KMS-11 (cell line): ENCODE measurements at regions not wholly inside any gene's neighbourhood (a gene's known extent, or its start where the extent isn't known, plus 50 kb on each side); places are given as distances from the start of the nearest gene placed in this dataset.

Experiments
- H2AFZ ChIP-seq: fragments of 200-600 bp; sonication (generic); 2 replicates; pipeline ENCODE4 v1.6.1; 2016; ENCODE audit warnings: antibody characterized with exemption, mixed run types, low read depth
- H3K27ac ChIP-seq: fragments of 200-600 bp; sonication (generic); 2 replicates; pipeline ENCODE4 v1.6.1; 2016; ENCODE audit warnings: mild to moderate bottlenecking, mixed run types
- H3K27me3 ChIP-seq: fragments of 200-600 bp; sonication (generic); 2 replicates; pipeline ENCODE4 v1.6.1; 2017; ENCODE audit warnings: mild to moderate bottlenecking, low read depth, mixed run types, moderate library complexity; ENCODE audit not compliant: insufficient read depth
- H3K36me3 ChIP-seq: fragments of 200-600 bp; sonication (generic); 2 replicates; pipeline ENCODE4 v1.6.1; 2017; ENCODE audit warnings: mild to moderate bottlenecking, mixed run types; ENCODE audit not compliant: insufficient read depth
- H3K4me1 ChIP-seq: fragments of 200-600 bp; sonication (generic); 2 replicates; pipeline ENCODE4 v1.6.1; 2016; ENCODE audit warnings: mild to moderate bottlenecking, low read depth, mixed run types; ENCODE audit not compliant: poor library complexity, severe bottlenecking
- H3K4me2 ChIP-seq: fragments of 200-600 bp; sonication (generic); 2 replicates; pipeline ENCODE4 v1.7.0; 2016; ENCODE audit warnings: mild to moderate bottlenecking, mixed run types
- H3K4me3 ChIP-seq: fragments of 200-600 bp; sonication (generic); IDR thresholded peaks from 2 replicates; pipeline ENCODE4 v1.6.1; 2017; ENCODE audit warnings: low read depth, low read length, mixed read lengths; ENCODE audit not compliant: insufficient read depth
- H3K79me2 ChIP-seq: fragments of 200-600 bp; sonication (generic); 2 replicates; pipeline ENCODE4 v1.6.1; 2016; ENCODE audit warnings: low read depth, mixed run types; ENCODE audit not compliant: insufficient read depth
- H3K9ac ChIP-seq: fragments of 200-600 bp; sonication (generic); 2 replicates; pipeline ENCODE4 v1.6.1; 2016; ENCODE audit warnings: mild to moderate bottlenecking, mixed run types
- H4K20me1 ChIP-seq: fragments of 200-600 bp; sonication (generic); 2 replicates; pipeline ENCODE4 v1.6.1; 2016; ENCODE audit warnings: mild to moderate bottlenecking, mixed run types; ENCODE audit not compliant: insufficient read depth
- TF ChIP-seq, protein P1 (sequence below): fragments of 200-600 bp; sonication (generic); conservative IDR thresholded peaks from 2 replicates; pipeline ENCODE4 v1.6.1; 2017; ENCODE audit warnings: low read depth, mild to moderate bottlenecking, antibody characterized with exemption, low read length, moderate library complexity, mixed read lengths

DNA sequence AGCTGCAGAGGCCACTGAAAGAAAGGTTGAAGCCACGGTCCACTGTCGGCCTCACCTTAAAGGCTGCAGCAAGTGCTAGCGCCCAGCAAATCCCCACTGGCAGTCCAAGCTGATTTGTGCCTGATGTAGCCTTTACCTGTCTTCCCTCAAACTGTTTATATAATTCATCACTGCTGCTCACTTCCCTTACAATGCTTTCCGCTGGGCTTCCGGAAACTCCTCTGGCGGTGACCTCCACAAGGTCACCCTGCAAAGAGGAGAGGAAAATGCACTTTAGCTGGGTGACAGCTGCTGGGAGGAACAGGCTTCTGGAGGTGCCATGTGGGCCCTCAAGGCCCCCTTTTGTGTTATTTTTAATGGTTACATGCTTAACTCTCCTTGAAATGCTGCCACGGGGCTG, 126.2 kb downstream of the CMPK2 start:
- Histone ChIP-seq H3K27me3 (no peaks in the 10 kb centered on the region), H3K4me3 (no peak overlapping the region), H4K20me1 (no peaks in the 10 kb centered on the region), H3K27ac (no peak overlapping the region), H3K4me2 (no peak overlapping the region), H3K9ac (no peak overlapping the region), H3K4me1 (no peaks in the 10 kb centered on the region), H2AFZ (no peak overlapping the region), H3K79me2 (no peaks in the 10 kb centered on the region), H3K36me3 (no peaks in the 10 kb centered on the region)
- TF ChIP-seq, protein P1, sequence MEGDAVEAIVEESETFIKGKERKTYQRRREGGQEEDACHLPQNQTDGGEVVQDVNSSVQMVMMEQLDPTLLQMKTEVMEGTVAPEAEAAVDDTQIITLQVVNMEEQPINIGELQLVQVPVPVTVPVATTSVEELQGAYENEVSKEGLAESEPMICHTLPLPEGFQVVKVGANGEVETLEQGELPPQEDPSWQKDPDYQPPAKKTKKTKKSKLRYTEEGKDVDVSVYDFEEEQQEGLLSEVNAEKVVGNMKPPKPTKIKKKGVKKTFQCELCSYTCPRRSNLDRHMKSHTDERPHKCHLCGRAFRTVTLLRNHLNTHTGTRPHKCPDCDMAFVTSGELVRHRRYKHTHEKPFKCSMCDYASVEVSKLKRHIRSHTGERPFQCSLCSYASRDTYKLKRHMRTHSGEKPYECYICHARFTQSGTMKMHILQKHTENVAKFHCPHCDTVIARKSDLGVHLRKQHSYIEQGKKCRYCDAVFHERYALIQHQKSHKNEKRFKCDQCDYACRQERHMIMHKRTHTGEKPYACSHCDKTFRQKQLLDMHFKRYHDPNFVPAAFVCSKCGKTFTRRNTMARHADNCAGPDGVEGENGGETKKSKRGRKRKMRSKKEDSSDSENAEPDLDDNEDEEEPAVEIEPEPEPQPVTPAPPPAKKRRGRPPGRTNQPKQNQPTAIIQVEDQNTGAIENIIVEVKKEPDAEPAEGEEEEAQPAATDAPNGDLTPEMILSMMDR = no peak

DNA sequence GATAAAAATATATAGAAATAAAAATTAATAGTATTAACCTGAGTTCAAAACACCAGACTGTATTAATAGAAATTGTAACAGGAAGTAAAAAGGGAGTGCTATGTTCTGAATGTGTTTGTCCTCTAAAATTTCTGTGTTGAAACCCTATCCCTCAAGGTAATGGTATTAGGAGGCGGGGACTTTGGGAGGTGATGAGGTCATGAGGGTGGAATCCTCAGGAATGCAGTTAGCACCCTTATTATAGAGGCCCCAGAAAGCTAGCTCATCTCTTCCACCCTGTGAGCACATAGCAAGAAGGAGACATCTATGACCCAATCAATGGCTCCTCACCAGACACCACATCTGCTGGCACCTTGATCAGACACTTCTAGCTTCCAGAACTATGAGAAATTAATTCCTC, 124.5 kb downstream of the CMPK2 start:
- no peaks in the 10 kb centered on the region for H3K27me3 ChIP-seq
- H3K27ac ChIP-seq = no peak overlapping the region
- no peaks in the 10 kb centered on the region for H4K20me1 ChIP-seq
- H3K4me2 ChIP-seq = no peak overlapping the region
- no peaks in the 10 kb centered on the region for H3K36me3 ChIP-seq
- no peak overlapping the region for H3K4me3 ChIP-seq
- no peak overlapping the region for H3K9ac ChIP-seq
- no peaks in the 10 kb centered on the region for H3K79me2 ChIP-seq
- H3K4me1 ChIP-seq = no peaks in the 10 kb centered on the region
- no peak overlapping the region for H2AFZ ChIP-seq
- TF ChIP-seq, protein P1 = no peak

DNA sequence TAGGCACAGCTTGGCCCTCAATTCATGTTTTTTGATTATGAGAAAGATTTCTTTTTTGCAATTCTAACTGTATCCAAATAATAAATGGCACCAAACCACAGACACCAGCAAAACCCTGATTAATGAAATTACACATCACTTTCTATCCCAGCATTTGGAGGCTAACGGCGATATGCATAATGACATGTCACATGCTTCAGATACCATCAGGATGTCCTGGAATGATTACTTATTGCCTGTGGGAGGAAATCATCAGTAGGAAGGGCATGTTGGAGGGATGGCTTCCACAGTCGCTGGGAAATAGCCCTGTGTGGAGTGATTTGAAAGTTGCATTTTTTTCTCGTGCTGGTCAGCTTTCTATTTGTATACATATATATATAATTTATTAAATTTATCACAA, 121.7 kb downstream of the CMPK2 start:
- no peak overlapping the region for H3K27ac ChIP-seq
- TF ChIP-seq, protein P1 = no peak
- H2AFZ ChIP-seq = no peak overlapping the region
- no peaks in the 10 kb centered on the region for H4K20me1 ChIP-seq
- H3K36me3 ChIP-seq = no peaks in the 10 kb centered on the region
- no peaks in the 10 kb centered on the region for H3K4me1 ChIP-seq
- no peak overlapping the region for H3K9ac ChIP-seq
- H3K4me3 ChIP-seq = no peak overlapping the region
- no peaks in the 10 kb centered on the region for H3K79me2 ChIP-seq
- no peaks in the 10 kb centered on the region for H3K27me3 ChIP-seq
- no peak overlapping the region for H3K4me2 ChIP-seq

DNA sequence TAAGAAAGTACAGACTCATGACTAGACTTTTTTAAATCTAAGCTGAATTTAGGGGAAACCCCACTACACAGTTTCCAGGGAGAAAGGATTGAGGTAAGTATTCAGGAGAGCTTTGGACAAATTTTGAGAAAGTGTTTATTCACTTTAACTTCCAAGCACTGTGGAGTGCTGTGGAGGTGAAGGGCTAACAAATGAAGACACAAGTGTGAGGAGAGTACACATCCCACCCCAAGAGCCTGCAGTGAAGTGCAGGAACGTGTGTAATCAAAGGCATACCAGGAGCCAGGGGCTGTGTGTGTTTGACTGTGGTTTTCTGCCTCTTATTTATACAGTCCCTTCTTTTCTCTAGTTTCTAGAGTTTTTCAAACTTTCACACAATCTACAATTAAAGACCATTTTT, 118.3 kb downstream of the CMPK2 start:
- Histone ChIP-seq H3K9ac (no peak overlapping the region), H3K36me3 (no peaks in the 10 kb centered on the region), H2AFZ (no peak overlapping the region), H3K4me1 (no peaks in the 10 kb centered on the region), H4K20me1 (no peaks in the 10 kb centered on the region), H3K27ac (no peak overlapping the region), H3K27me3 (no peaks in the 10 kb centered on the region), H3K79me2 (no peaks in the 10 kb centered on the region), H3K4me2 (no peak overlapping the region), H3K4me3 (no peak overlapping the region)
- TF ChIP-seq, protein P1 = no peak
